ENCODE measurements at regions not wholly inside any gene's neighbourhood (a gene's known extent, or its start where the extent isn't known, plus 50 kb on each side); places are given as distances from the start of the nearest gene placed in this dataset.

DNA sequence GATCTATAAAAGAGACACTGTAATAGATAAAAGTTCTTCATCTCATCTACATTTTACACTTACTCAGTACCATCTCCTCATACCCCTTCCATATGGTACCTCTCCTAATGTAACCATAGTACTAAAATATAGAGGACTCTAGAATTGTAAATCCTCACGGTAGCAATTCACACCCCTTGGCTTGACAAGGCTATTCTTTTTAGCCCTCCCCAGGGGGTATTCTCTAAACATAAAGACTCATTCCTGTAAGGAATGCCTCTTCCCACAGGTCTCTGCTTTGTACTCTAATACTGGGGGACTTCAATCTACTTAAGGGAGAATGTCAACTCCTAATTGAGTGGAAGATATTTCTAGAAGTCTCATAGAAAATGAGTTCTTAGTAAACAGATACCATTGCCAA, 85.9 kb downstream of the VIP start:
- TF ChIP-seq POLR2A (IDR thresholded peaks at IDR 0.05), result no peak
- TF ChIP-seq CTCF (IDR thresholded peaks at IDR 0.05), result no peak

All from heart left ventricle (tissue), 13 donors.